K562 (cell line): ENCODE measurements at regions not wholly inside any gene's neighbourhood (a gene's known extent, or its start where the extent isn't known, plus 50 kb on each side); places are given as distances from the start of the nearest gene placed in this dataset.

Experiments
- ATAC-seq: fragments of 200-7000 bp; cut with Tn5 transposase; 3 replicates; pipeline ENCODE4 v1.9.1; 2020; ENCODE audit warnings: moderate library complexity
- BruUV-seq: library from RNA; stranded (reverse); fragments of 400-500 nt; replicated peaks from 2 replicates; lab custom pipeline; 2021; lab: Mats Ljungman, UMichigan
- CTCF ChIA-PET: fragments of 300-600 bp; formaldehyde crosslinking; extraction: SDS; loops from one replicate; lab custom pipeline; 2021; ENCODE audit warnings: low intra/inter-chr PET ratio; lab: Yijun Ruan, JAX
- POLR2A ChIA-PET: fragments of 300-600, 350-650 bp; sonication (Branson Sonifier 250); formaldehyde crosslinking; extraction: SDS; loops from one replicate; lab custom pipeline; 2021; ENCODE audit warnings: antibody characterized with exemption, inconsistent platforms; lab: Yijun Ruan, JAX
- DNase-seq, 4 experiments: peaks; one replicate each; pipeline versions ENCODE4 v3.0.0 to v3.0.0-alpha.2; 2011 to 2018; ENCODE audit warnings: low spot score in 3 of 4, mixed read lengths in 3 of 4; ENCODE audit errors: extremely low read depth in 1 of 4
- FAIRE-seq: peaks from 2 replicates; lab custom pipeline; 2011; peaks lifted over from hg19 to GRCh38; lab: Jason Lieb, UNC
- H2AFZ ChIP-seq: 2 replicates; pipeline ENCODE4 v1.6.0; 2011; ENCODE audit warnings: low read depth, low read length, control low read depth, inconsistent platforms
- H3K27ac ChIP-seq: fragments of 200-600 bp; 3 replicates; pipeline ENCODE4 v1.8.0; 2011; ENCODE audit warnings: low read depth, mild to moderate bottlenecking, control low read depth, inconsistent platforms, low read length, moderate library complexity, mixed read lengths; ENCODE audit errors: extremely low read depth
- H3K27me3 ChIP-seq, 2 experiments: fragments of 300-600 bp in 1 of 2; 2 replicates in 1 of 2; 3 replicates in 1 of 2; pipeline versions ENCODE4 v1.6.0 to v1.8.0; 2011; ENCODE audit warnings: inconsistent platforms in 2 of 2, low read length in 2 of 2, mild to moderate bottlenecking in 1 of 2, mixed read lengths in 1 of 2, moderate library complexity in 1 of 2; ENCODE audit not compliant: control insufficient read depth in 2 of 2, insufficient read depth in 2 of 2
- H3K36me3 ChIP-seq: fragments of 300-600 bp; 3 replicates; pipeline ENCODE4 v1.8.0; 2011; ENCODE audit warnings: mild to moderate bottlenecking, low read length, inconsistent platforms; ENCODE audit not compliant: control insufficient read depth, insufficient read depth
- H3K4me1 ChIP-seq, 2 experiments: fragments of 200-600 bp in 1 of 2; replicated peaks in 1 of 2; 2 replicates in 1 of 2; 3 replicates in 1 of 2; pipeline versions ENCODE4 v1.5.1 to v1.8.0; 2011; ENCODE audit warnings: inconsistent platforms in 2 of 2, low read length in 2 of 2, mild to moderate bottlenecking in 1 of 2, mixed read lengths in 1 of 2, moderate library complexity in 1 of 2; ENCODE audit not compliant: control insufficient read depth in 2 of 2, insufficient read depth in 2 of 2
- H3K4me2 ChIP-seq: 2 replicates; pipeline ENCODE4 v1.6.1; 2011; ENCODE audit warnings: low read length, control low read depth, inconsistent platforms, mixed read lengths; ENCODE audit not compliant: insufficient read depth
- H3K4me3 ChIP-seq: fragments of 200-600 bp; sonication (generic), shearing (Covaris generic); 2 replicates; pipeline ENCODE4 v1.5.1; 2016; ENCODE audit warnings: control low read depth, inconsistent platforms
- H3K79me2 ChIP-seq: fragments of 200-600 bp; 3 replicates; pipeline ENCODE4 v1.8.0; 2011; ENCODE audit warnings: low read length, inconsistent platforms; ENCODE audit not compliant: control insufficient read depth, insufficient read depth
- H3K9ac ChIP-seq, 2 experiments: 2 replicates each; pipeline versions ENCODE4 v1.6.0 to v1.6.1; 2011; ENCODE audit warnings: low read depth in 2 of 2, low read length in 2 of 2, control low read depth in 1 of 2, inconsistent platforms in 1 of 2, mild to moderate bottlenecking in 1 of 2, mixed read lengths in 1 of 2; ENCODE audit not compliant: insufficient read depth in 1 of 2
- H3K9me1 ChIP-seq: one replicate; pipeline ENCODE4 v1.6.0; 2011; ENCODE audit warnings: inconsistent platforms, mild to moderate bottlenecking, low read length, moderate library complexity; ENCODE audit not compliant: control insufficient read depth, insufficient read depth
- H3K9me3 ChIP-seq: replicated peaks from 2 replicates; pipeline ENCODE4 v1.5.1; 2011; ENCODE audit warnings: low read depth, low read length, inconsistent platforms; ENCODE audit not compliant: control insufficient read depth, insufficient read depth
- H4K20me1 ChIP-seq: replicated peaks from 2 replicates; pipeline ENCODE4 v1.6.1; 2011; ENCODE audit warnings: low read length, inconsistent platforms, mixed read lengths; ENCODE audit not compliant: control insufficient read depth, insufficient read depth
- AFF4 ChIP-seq: sonication (generic); formaldehyde crosslinking; IDR thresholded peaks from 2 replicates; pipeline ENCODE4 v1.8.0; 2023; ENCODE audit warnings: mild to moderate bottlenecking, missing genetic modification reagents
- CREB3L1 ChIP-seq: fragments of 450-650 bp; IDR thresholded peaks from 2 replicates; pipeline ENCODE4 v1.6.1; 2014; ENCODE audit warnings: low read depth, mild to moderate bottlenecking, moderate library complexity, borderline replicate concordance
- ELF1 ChIP-seq: fragments of 200-800 bp; sonication (Bioruptor generic); IDR thresholded peaks from 2 replicates; pipeline ENCODE4 v1.6.1; 2016; ENCODE audit warnings: missing genetic modification characterization, missing compliant biosample characterization
- FOSL1 ChIP-seq: fragments of 200-800 bp; sonication (Bioruptor generic); conservative IDR thresholded peaks from 2 replicates; pipeline ENCODE4 v1.6.1; 2016; ENCODE audit warnings: missing genetic modification characterization, missing compliant biosample characterization
- FOXP4 ChIP-seq: sonication (generic); formaldehyde crosslinking; IDR thresholded peaks from 2 replicates; pipeline ENCODE4 v1.8.0; 2022; ENCODE audit warnings: mild to moderate bottlenecking, missing genetic modification reagents, borderline replicate concordance
- GTF2E2 ChIP-seq: fragments of 200-800 bp; sonication (Bioruptor generic); IDR thresholded peaks from 2 replicates; pipeline ENCODE4 v1.6.1; 2016; ENCODE audit warnings: missing genetic modification characterization, missing compliant biosample characterization
- MTA3 ChIP-seq: fragments of 450-650 bp; formaldehyde crosslinking; IDR thresholded peaks from 2 replicates; pipeline ENCODE4 v1.6.1; 2017; ENCODE audit warnings: mild to moderate bottlenecking, borderline replicate concordance
- ZFPM2 ChIP-seq: fragments of 250-450 bp; sonication (Bioruptor Pico); IDR thresholded peaks from 2 replicates; pipeline ENCODE4 v1.5.1; 2022; ENCODE audit warnings: mild to moderate bottlenecking
- WGBS: fragments of 100-300 bp; shearing (Covaris generic); methylation state at CpG from one replicate; pipeline ENCODE4 v1.1.6; 2016; ENCODE audit warnings: low coverage, mixed read lengths; ENCODE audit not compliant: insufficient coverage; ENCODE audit errors: missing lambda C conversion rate; 5-methylcytosine and 5-hydroxymethylcytosine counted together
- in situ Hi-C: fragments of 300-500 bp; cut with MboI; formaldehyde crosslinking; loops from 4 replicates; pipeline ENCODE4 v1.15.0; 2018; ENCODE audit warnings: inconsistent platforms, mixed read lengths
- intact Hi-C: fragments of 100-400 bp; cut with micrococcal nuclease; formaldehyde crosslinking; loops from 2 replicates; pipeline ENCODE4 v1.14.2; 2022
- TF ChIP-seq, protein P1 (sequence below): sonication (generic); formaldehyde crosslinking; IDR thresholded peaks from 2 replicates; pipeline ENCODE4 v1.9.0; 2022; ENCODE audit warnings: mild to moderate bottlenecking, missing genetic modification reagents

DNA sequence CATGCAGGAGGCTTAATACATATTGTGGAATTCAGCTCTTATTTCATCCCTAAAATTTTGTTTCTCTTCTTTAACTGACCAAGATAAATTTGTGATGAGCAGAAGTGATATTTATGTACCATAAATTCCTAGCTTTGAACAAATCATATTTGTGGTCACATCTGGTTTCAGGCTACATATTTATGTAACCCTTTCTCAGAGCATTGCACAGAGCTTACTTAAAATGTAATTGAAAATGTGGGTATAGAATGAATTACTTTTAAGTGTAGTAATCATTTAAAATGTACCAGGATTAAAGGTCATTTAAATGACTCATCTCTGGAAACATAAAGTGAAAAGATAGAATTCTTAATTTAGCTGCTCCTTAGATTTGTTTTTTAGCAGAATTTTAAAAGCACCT lies 129.9 kb upstream of the FRMD6 start:
- Histone ChIP-seq H3K9me1 (no peaks in the 10 kb centered on the region), H3K9me3 (no peaks in the 10 kb centered on the region), H4K20me1 (no peaks in the 10 kb centered on the region), H3K4me2 (no peak overlapping the region), H3K4me3 (no peak overlapping the region), H3K9ac (no peak overlapping the region), H3K27ac (no peak overlapping the region), H3K79me2 (no peaks in the 10 kb centered on the region), H3K27me3 (no peaks in the 10 kb centered on the region), H3K36me3 (no peaks in the 10 kb centered on the region), H3K4me1 (no peaks in the 10 kb centered on the region), H2AFZ (no peak overlapping the region)
- in situ Hi-C loops (no loop called here), intact Hi-C loops (no loop called here)
- FAIRE-seq (no peak), ATAC-seq (no peak), DNase-seq (no peak)
- no TSS peak for BruUV-seq
- POLR2A ChIA-PET: no interaction called here
- CTCF ChIA-PET: no interaction called here
- TF ChIP-seq FOSL1 (tag) (no peak), FOXP4 (CRISPR knock-in tag) (no peak)
- TF ChIP-seq, protein P1, sequence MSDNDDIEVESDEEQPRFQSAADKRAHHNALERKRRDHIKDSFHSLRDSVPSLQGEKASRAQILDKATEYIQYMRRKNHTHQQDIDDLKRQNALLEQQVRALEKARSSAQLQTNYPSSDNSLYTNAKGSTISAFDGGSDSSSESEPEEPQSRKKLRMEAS: no peak

DNA sequence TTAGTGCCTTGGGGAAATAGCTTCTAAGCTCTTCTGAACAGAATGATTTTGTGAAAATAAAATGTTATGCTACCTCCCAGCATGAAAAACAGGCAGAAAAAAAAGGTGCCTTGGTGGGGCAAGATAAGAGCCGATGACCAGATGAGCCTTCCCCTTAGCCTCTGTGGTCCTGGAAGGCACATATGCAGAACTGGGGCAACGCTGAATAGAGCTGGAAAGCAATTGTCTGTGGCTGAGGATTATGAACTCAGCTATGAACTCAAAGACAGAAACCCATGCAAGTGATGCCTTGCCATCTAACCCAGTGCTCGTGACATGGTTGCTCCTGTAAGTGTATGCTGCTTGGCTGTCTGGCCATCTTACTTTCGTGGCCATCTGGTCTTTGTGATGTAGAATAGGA lies 128.5 kb upstream of the FRMD6 start:
- no peaks in the 10 kb centered on the region for H3K9me1 ChIP-seq
- H3K27me3 ChIP-seq: no peaks in the 10 kb centered on the region
- H2AFZ ChIP-seq: no peak overlapping the region
- ChIA-PET CTCF (no interaction called here), POLR2A (interaction anchor here (0.7 kb wide), 1 partner anchor 27 kb away, joined by 3 read pairs; no protein-coding TSS in a partner anchor)
- DNase-seq (no peak), ATAC-seq (no peak), FAIRE-seq (no peak)
- BruUV-seq: no TSS peak
- H3K9me3 ChIP-seq: no peaks in the 10 kb centered on the region
- no peaks in the 10 kb centered on the region for H3K36me3 ChIP-seq
- WGBS: 3% methylated on average over 4 of the region's 4 CpGs
- no peaks in the 10 kb centered on the region for H3K4me1 ChIP-seq
- no peak overlapping the region for H3K4me2 ChIP-seq
- H3K27ac ChIP-seq: no peak overlapping the region
- H4K20me1 ChIP-seq: no peaks in the 10 kb centered on the region
- H3K79me2 ChIP-seq: no peaks in the 10 kb centered on the region
- in situ Hi-C loops (no loop called here), intact Hi-C loops (no loop called here)
- H3K4me3 ChIP-seq: no peak overlapping the region
- no peak overlapping the region for H3K9ac ChIP-seq
- TF ChIP-seq AFF4 (CRISPR knock-in tag): no peak
- TF ChIP-seq ZFPM2 (CRISPR knock-in tag): no peak
- no peak for TF ChIP-seq MTA3
- TF ChIP-seq CREB3L1: no peak
- TF ChIP-seq GTF2E2 (tag): no peak
- no peak for TF ChIP-seq ELF1 (tag)
